ENCODE measurements at regions not wholly inside any gene's neighbourhood (a gene's known extent, or its start where the extent isn't known, plus 50 kb on each side); places are given as distances from the start of the nearest gene placed in this dataset.

DNA sequence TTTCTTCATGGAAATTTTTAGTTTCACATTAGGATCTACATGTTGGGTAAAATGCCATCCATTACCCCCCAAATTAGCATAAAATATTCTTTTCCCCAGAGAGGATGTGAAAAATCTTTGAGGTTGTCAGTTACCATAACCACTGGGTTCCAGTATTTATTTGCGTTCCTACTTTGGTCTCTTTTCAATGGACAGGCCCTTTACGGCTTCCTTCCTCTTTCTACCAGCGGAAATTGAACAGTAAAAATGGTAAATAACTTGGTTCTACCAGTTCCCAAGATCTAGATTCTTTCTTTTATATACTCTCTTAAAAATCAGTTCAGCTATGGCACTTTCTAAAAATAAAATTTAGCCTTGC is 169.2 kb upstream of the APCDD1 start:
- Histone ChIP-seq H2BK120ac (ENCODE audit: low read depth, low read length, poor library complexity, severe bottlenecking) (no peak overlapping the region), H3K14ac (ENCODE audit: insufficient read depth, low read length) (no peak overlapping the region), H3K79me2 (ENCODE audit: insufficient read depth, low read length) (no peaks in the 10 kb centered on the region), H3K27me3 (ENCODE audit: insufficient read depth, low read length) (no peaks in the 10 kb centered on the region), H3T11ph (ENCODE audit: low read length) (no peak overlapping the region), H3K9me3 (ENCODE audit: control insufficient read depth, low read depth, low read length) (peaks cover 7% of the 10 kb centered on the region), H2BK5ac (ENCODE audit: insufficient read length, low read length) (no peak overlapping the region), H2AK5ac (ENCODE audit: insufficient read length, low read length) (no peak overlapping the region), H3K56ac (ENCODE audit: insufficient read length, low read depth, low read length) (no peak overlapping the region), H3K23ac (ENCODE audit: insufficient read length, low read depth, low read length) (no peak overlapping the region), H3K79me1 (ENCODE audit: insufficient read depth, low read depth, low read length, poor library complexity, severe bottlenecking) (no peaks in the 10 kb centered on the region), H3K4me2 (ENCODE audit: insufficient read depth, insufficient read length, low read length) (no peak overlapping the region), H3K4me1 (ENCODE audit: insufficient read depth, low read length) (no peaks in the 10 kb centered on the region), H3K18ac (ENCODE audit: insufficient read length, low read depth, low read length) (no peak overlapping the region), H2AFZ (ENCODE audit: low read length) (no peak overlapping the region), H2BK12ac (ENCODE audit: insufficient read length, low read depth, low read length) (no peak overlapping the region), H3K27ac (ENCODE audit: insufficient read length, low read depth, low read length) (no peak overlapping the region), H4K8ac (replicated peaks; ENCODE audit: insufficient read length, low read depth, low read length) (no peak overlapping the region), H3K9ac (ENCODE audit: extremely low read depth, insufficient read length, low read length) (no peak overlapping the region), H3K4ac (ENCODE audit: low read depth, low read length) (no peak overlapping the region), H4K5ac (ENCODE audit: insufficient read length, low read depth, low read length) (no peak overlapping the region), H4K91ac (ENCODE audit: insufficient read length, low read depth, low read length) (no peak overlapping the region), H4K20me1 (ENCODE audit: control insufficient read depth, insufficient read depth, insufficient read length) (no peaks in the 10 kb centered on the region), H3K23me2 (ENCODE audit: insufficient read length, low read depth, low read length, poor library complexity, severe bottlenecking) (no peaks in the 10 kb centered on the region), H2BK15ac (ENCODE audit: low read depth, low read length) (no peak overlapping the region), H2BK20ac (ENCODE audit: low read depth, low read length, poor library complexity, severe bottlenecking) (no peak overlapping the region)
- no CpG with 5 or more reads among the region's 3 CpGs for WGBS (ENCODE audit: extremely low coverage, insufficient read length, low lambda C conversion rate)
- H3K36me3 Mint-ChIP-seq (ENCODE audit: insufficient read depth in 1 of 3, low read depth in 3 of 3), result peaks cover 8 to 11% (median 10%) of the 10 kb centered on the region in 3 experiments; a peak in 5 of 7 replicates
- no peaks in the 10 kb centered on the region; the same call in 1 of the 2 replicates for H3K27me3 Mint-ChIP-seq (ENCODE audit: low read depth)
- no peak overlapping the region for H3K4me3 Mint-ChIP-seq
- TF ChIP-seq, protein P1, sequence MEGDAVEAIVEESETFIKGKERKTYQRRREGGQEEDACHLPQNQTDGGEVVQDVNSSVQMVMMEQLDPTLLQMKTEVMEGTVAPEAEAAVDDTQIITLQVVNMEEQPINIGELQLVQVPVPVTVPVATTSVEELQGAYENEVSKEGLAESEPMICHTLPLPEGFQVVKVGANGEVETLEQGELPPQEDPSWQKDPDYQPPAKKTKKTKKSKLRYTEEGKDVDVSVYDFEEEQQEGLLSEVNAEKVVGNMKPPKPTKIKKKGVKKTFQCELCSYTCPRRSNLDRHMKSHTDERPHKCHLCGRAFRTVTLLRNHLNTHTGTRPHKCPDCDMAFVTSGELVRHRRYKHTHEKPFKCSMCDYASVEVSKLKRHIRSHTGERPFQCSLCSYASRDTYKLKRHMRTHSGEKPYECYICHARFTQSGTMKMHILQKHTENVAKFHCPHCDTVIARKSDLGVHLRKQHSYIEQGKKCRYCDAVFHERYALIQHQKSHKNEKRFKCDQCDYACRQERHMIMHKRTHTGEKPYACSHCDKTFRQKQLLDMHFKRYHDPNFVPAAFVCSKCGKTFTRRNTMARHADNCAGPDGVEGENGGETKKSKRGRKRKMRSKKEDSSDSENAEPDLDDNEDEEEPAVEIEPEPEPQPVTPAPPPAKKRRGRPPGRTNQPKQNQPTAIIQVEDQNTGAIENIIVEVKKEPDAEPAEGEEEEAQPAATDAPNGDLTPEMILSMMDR (conservative IDR thresholded peaks at IDR 0.05), result no peak
- no peak overlapping the region for H3K27ac Mint-ChIP-seq
- DNase-seq, result no peak
- H3K4me1 Mint-ChIP-seq, result peaks cover 29 to 31% of the 10 kb centered on the region in 2 experiments
- peaks cover 8 to 14% of the 10 kb centered on the region in 2 experiments for H3K9me3 Mint-ChIP-seq

All from H9 (cell line).